ENCODE measurements at regions not wholly inside any gene's neighbourhood (a gene's known extent, or its start where the extent isn't known, plus 50 kb on each side); places are given as distances from the start of the nearest gene placed in this dataset.

- TF ChIP-seq CTCF (conservative IDR thresholded peaks at IDR 0.05; ENCODE audit: low read length) (no peak), EZH2phosphoT487 (IDR thresholded peaks at IDR 0.05; ENCODE audit: borderline replicate concordance) (no peak)
Observed at GRCh38 chr21:23478381-23478780, 2128.9 kb downstream of the MRPL39 start.

Measured in Loucy (cell line).